CD1c-positive myeloid dendritic cell (primary cell): ENCODE measurements at regions not wholly inside any gene's neighbourhood (a gene's known extent, or its start where the extent isn't known, plus 50 kb on each side); places are given as distances from the start of the nearest gene placed in this dataset.
"Not testable (repeated sequence)": the region's sequence is repeated elsewhere in the genome, so short reads cannot be mapped to it uniquely, and the experiment has no call there.

Experiments
- DNase-seq: peaks from one replicate; pipeline ENCODE4 v3.0.0-alpha.2; 2016; ENCODE audit errors: extremely low spot score

DNA sequence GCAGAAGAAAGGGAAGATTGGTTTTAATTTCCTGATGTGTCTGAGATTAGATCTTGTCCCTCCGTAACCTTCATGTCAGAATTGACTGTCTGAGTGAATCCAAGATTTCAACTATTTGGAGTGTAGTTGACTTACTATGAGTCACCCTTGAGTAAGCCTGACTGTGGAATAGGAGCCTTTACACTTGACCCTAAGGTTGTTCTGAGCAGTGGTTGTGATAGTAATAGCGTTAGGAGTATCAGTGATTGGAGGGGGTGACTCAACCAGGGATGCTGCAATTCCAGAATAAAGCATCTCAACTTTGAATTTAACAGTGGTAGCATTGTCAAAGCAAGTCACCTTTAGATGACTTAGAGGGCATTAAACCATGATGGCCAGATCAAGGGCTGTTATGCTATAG is 979.5 kb upstream of the FAM98A start:
- no peak for DNase-seq

DNA sequence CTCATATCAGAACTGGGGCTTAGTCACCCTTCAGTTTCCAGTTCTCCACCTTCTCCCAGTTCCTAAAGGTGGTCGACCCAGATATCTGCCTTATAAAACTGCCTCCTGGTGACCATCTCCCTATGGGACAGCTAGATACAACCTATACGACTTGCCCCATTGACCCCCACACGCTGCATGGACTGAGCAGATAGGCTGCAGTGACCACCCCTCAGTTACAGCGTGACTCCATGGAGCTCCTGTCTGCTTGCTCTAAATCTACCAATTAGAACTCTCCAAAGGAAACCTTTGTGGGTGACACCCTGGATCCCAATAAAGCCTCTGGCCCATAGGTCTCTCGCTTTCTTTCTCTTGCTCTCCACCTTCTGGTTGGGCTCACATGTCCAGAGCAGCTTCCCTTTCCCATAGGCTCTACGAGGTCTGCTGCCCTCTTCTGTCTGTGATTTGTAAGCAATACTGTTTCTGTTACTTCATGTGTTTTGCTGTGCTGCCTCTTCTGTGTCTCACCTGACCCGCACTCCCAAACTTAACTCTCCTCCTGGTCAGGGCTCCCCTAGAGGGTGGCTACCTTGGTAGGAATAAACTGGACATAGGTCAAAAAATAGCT is 971.3 kb upstream of the FAM98A start:
- DNase-seq, result no peak

GRCh38 chr2:34567128-34567527 is 968.0 kb upstream of the FAM98A start:
- DNase-seq, result no peak

- no peak for DNase-seq
Observed at GRCh38 chr2:34552337-34552736, 953.2 kb upstream of the FAM98A start.

GRCh38 chr2:34549710-34550345 is 950.7 kb upstream of the FAM98A start:
- no peak for DNase-seq

GRCh38 chr2:34547900-34548299 is 948.8 kb upstream of the FAM98A start:
- DNase-seq, result no peak

GRCh38 chr2:34547340-34547739 is 948.2 kb upstream of the FAM98A start:
- no peak for DNase-seq

DNA sequence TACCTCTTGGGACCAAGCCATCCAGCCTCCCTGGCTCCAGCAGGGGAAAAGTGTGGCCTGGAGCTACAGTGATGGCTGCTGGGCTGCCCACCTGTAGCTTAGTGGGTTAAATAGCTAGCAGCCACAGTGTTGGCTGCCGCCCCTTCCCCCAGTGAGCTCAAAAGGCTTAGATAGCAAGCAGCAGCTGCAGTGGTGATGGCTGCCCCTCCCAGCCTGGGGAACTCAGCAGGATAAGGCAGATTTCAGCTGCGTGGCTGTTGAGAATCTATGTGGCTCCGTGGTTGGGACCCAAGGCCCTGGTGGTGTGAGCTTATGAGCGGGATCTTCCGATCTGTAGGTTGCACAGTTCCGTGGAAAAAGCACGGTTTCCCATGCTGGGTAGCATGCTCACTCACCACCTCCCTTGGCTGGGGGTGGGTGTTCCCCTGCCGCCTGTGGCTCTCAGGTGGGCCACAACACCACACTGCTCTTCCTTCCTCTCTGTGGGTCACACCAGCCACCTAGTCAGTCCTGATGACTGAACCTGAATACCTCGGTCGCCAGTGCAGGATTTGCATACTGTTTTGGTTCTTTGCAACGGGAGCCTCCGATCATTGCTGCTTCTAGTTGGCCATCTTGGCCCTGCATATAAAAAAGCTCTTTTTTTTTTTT is 946.5 kb upstream of the FAM98A start:
- no peak for DNase-seq

GRCh38 chr2:34534761-34535160 is 935.7 kb upstream of the FAM98A start:
- DNase-seq, result no peak

GRCh38 chr2:34534341-34534740 is 935.2 kb upstream of the FAM98A start:
- no peak for DNase-seq

DNA sequence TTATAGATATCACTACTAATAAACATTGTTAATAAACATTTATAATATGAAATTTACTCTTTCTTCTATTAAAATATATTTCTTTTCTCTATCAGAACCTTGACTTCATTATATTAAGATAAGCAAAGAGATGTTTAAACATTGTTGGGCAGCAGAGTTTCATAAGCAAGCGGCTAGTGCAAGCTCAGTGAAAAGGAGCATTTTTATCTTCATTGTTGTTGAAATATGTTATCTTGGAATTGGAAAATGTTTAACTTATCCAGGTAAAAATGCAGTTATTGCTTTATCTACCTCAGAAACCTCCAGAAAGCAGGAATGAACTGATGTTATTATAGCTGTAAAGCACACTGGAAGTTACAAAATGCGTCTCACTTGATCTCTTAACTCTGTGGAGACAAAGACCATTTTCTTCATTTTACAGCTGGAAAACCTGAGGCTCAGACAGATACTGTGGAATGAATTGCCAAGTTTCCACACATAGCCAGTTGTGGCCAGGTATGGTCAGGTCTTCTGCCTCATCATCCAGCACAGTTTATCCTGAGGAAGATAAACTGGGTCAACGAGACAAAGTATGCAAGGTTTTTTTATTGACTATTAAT is 934.6 kb upstream of the FAM98A start:
- DNase-seq, result no peak

DNA sequence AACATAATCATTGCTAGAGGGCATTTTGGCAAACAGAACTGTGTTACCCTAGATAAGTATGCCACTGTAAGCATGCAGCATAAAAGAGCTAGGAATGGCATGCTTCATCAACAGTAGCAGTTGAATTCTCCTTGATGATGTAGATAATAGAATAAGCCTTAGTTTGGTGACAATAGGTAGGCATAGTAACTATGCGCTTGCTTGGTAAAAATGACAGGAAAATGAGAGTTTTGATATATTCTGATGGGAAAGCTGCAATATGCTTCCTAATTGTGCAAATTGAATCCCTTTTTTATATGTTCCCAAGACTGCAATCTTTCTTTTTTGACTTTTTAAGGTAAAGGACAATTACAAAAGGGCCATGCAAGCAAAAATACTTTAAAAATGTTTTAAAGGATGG is 930.9 kb upstream of the FAM98A start:
- no peak for DNase-seq

GRCh38 chr2:34523958-34524514 is 924.9 kb upstream of the FAM98A start:
- no peak for DNase-seq

DNA sequence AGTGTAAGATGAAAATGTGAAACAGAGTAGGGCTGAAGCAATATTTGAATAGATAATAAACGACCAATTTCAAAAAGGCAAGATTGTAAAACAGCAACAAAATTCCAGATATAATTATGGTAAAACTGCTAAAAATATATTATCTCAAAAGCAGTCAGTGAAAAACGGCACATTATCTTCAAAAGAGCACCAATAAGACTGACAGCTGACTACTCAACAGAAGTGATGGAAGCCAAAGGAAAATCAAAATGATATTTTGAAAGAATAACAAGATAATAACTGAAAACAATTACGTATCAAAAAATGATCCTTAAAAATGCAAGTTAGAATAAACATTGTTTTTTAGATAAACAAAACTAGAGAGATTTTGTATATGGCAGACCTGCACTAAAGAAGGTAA is 920.6 kb upstream of the FAM98A start:
- no peak for DNase-seq

DNA sequence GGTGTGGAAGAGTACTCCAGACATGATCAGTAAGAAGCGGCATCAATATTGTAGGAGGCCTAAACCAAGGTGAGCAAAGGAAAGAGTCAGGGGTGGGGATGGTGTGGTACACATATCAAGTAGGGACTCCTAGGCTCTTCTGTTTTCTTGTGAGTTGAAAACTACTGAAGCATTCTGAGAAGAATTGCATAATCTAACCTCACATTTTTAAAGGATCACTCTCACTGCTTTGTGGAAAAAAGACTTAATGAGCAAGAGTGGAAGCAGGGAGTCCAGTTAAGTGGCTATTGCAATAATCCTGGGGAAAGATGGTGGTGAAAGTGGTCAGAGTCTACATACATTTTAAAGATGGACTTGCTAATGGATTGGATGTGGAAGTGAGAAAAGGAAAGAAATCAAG is 899.5 kb upstream of the FAM98A start:
- DNase-seq, result no peak

- not testable (repeated sequence) for DNase-seq
Observed at GRCh38 chr2:34494192-34494591, 895.1 kb upstream of the FAM98A start.

GRCh38 chr2:34492561-34493455 is 893.7 kb upstream of the FAM98A start:
- no peak for DNase-seq

DNA sequence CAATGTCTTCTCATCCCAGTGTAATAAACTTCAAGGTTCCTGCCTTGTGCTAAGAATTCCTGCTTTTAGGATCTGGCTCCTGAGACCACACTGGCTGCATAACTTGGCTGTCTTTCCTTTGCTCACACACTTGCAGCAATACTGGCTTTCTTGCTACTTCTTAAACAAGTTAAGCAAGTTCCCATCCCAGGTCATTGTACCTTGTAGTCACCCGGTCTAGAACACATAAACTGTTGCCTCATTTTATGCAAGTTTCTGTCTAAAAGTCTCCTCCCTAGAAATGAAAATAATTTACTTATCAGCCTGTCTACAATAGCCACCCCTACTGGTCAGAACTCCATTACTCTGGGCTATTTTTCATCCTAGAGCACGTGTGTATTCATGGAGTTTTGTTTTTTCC is 887.9 kb upstream of the FAM98A start:
- no peak for DNase-seq

- no peak for DNase-seq
Observed at GRCh38 chr2:34481542-34481941, 882.4 kb upstream of the FAM98A start.

DNA sequence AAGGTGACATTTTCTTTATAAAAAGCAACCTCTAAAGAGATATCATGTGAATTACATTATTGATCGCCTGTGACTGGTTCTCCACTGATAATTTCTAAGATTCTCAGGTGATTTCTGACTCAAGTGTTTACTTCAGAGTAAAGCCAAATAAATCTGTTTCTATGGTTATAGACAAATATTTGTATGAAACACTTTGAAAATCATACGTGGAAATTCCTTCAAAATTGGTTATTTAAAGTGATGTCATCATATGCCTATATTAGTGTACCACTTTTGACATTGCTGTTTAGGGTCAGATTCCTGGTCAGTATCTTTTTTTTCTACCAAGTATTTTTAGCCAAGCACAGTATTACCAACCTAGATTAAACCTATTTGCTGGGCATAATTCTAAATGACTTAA is 881.3 kb upstream of the FAM98A start:
- no peak for DNase-seq

GRCh38 chr2:34475156-34475555 is 876.1 kb upstream of the FAM98A start:
- DNase-seq, result no peak

DNA sequence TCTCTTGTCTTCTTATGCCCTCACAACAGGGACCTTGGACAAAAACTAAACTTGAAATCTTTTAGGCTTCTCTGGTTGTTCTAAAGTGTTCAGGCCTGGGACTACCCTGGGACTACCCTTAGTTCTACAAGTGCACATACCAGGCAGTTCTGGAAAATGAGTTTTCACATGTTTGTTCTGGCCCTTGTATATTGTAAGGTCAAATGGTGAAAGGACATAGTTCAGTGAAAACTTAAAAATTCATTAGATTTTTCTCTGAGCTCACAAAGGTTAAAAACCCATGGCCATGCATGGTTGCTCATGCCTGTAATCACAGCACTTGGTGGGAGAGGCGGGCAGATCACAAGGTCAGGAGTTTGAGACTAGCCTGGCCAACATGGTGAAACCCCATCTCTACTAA is 875.5 kb upstream of the FAM98A start:
- DNase-seq, result no peak
